Activated gamma-delta T cell treated with Interleukin-2 at 50 U/mL for 16 hours (primary cell): ENCODE measurements at regions not wholly inside any gene's neighbourhood (a gene's known extent, or its start where the extent isn't known, plus 50 kb on each side); places are given as distances from the start of the nearest gene placed in this dataset.

Experiments
- DNase-seq: peaks from one replicate; pipeline ENCODE4 v3.0.0-alpha.2; 2020

DNA sequence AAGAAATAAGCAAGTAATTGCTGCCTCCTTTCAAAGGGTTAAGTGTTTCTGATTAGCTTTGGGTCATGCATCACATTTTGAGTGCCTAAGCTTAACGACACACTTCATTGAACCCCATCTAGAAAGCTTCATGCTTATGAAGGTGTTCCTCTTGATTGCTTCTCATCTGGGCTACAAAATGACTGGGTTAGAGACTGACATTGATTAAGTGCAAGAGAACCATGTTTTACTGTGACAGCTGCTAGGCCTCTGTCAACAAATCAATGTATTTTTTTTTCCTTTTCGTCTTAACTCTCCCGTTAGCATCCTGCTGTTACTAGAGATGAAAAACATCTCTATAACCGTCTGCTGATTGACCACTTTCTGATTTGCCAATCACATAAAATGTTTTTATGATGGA lies 725.0 kb downstream of the TLE1 start:
- DNase-seq = no peak

DNA sequence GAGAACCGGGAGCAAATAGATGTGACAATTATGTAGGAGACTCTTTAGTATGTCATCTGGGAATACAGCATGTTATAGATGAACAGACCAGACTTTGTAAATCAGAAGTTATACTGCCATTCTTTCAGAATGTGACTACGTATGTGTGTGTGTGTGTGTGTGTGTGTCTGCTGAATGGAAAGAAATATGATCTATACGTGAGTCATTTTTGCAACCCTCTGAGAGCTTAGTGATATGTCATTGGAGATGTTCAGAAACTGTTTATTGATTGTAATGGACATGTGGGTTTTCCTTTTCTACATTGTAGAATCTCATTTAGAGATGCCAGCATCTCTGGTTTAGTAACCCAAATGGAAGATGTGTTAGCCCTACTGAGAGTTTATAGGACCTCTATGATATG lies 731.5 kb downstream of the TLE1 start:
- DNase-seq = no peak

DNA sequence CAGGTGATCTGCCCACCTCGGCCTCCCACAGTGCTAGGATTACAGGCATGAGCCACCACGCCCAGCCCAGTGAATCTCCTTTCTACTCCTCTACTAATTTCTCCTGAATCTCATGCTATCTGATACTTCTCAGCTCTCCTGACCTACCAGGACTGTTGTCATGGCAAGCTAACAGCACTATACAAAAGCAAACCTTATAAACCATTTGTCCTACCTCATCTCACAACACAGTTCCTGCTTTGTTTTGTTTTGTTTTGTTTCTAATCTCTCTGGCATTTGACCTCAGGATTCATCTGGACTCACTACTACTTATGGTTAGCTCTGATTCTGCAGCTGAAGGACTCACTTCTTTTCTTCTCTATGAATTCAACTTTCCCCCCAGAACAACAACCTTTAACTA lies 734.8 kb downstream of the TLE1 start:
- DNase-seq = no peak

DNA sequence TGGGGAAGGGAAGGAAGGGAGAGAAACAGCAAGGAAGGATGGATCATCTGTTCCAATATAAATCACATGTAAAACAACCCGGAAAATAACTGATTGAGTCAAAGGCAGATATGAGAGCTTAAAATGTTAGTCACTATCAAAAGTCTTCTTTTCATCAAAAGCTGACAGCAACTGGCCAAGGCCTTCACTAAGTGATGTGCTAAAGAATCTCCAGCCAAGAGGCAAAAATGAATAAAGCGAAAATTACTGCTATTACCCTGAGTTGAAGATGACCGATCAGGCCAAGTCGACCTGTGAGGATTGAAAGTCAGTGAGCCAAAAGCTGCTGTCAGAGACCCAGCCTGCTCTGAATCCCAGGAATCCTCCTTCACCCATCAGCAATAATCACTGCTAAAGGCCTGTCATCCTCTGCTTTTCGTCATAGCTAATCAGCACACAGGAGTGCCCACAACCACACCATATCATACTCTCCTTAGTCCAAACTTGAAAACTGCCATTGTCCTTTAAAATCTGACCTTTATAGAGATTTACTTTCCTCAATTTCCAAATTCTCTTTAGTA lies 736.9 kb downstream of the TLE1 start:
- no peak for DNase-seq

- DNase-seq = no peak
Observed at GRCh38 chr9:80951675-80952074, 737.7 kb downstream of the TLE1 start.

GRCh38 chr9:80948876-80949275 lies 740.5 kb downstream of the TLE1 start:
- no peak for DNase-seq

DNA sequence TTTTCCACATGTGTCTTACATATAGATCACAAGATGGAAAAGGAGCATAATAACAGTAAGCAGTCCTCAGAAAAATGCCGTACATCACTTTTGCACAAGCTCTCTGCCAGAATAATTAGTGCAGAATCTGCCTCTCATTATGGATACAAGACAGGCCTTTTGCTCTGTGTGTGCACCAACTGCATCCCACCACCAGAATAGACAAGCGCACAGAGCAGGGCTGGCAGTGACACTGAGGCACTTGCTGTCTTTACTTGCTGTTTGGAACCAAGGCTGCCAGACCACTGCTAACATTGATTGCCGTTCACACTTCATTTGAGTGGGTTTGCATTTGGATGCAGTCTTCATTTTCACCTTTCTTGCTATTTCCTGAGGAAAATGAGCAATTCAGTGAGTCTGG lies 741.3 kb downstream of the TLE1 start:
- DNase-seq = no peak

- no peak for DNase-seq
Observed at GRCh38 chr9:80946496-80947170, 742.7 kb downstream of the TLE1 start.

DNA sequence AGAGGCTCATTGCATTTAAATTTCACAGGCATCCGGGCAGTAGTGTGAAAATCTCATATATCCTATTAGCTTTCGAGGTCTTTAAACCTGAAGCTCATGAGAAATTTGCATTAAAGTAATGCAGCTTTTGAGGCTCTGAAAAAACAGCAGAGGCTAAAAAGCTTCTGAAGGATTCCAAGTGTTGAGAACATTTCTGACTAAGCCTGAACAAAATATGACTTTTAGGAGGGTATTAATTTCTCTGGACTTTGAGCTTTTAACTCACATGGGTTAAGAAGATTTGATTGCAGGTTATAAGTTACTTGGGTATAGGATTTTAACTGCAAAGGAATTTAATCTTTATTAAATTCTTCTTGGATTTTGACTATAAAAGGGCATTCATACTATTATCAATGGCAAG lies 743.9 kb downstream of the TLE1 start:
- DNase-seq = no peak

DNA sequence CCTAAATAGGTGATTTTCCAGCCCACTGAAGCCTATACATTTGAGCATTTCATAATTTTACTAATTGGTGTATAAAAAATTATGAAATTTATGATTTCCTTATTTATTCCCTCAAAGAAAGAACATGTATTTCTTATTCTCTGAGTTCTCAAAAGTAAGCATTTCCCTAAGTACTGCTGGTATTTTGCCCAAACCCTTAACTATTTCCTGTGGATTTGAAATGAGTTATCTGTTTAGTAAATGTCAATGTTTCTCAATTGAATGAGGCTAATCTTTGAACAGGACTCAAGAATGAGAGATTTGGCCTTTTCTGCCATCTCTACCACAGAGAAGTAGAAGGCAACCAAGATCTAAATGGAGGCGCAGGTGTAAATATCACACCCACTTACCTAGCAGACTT lies 751.7 kb downstream of the TLE1 start:
- DNase-seq = no peak

- DNase-seq = no peak
Observed at GRCh38 chr9:80934095-80934494, 755.3 kb downstream of the TLE1 start.

- DNase-seq = no peak
Observed at GRCh38 chr9:80932947-80933780, 756.2 kb downstream of the TLE1 start.

DNA sequence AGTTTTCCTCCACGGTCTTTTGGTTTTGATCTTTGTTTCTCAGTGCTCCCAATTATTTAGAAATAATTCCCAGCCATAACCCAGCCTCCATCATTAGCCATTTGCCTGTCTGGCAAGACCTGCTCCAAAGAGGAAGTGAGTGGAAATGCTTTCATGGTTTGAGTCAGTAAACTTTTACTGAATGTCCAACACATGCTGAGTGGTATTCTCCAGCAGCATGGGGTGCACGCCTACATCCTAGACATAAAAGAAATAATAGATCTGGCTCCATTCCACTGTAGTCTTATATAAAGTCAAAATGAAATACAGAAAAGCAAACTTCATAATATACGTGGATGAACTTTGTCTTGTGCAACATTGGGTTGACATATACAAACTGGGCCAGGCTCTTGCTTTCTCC lies 757.2 kb downstream of the TLE1 start:
- no peak for DNase-seq

DNA sequence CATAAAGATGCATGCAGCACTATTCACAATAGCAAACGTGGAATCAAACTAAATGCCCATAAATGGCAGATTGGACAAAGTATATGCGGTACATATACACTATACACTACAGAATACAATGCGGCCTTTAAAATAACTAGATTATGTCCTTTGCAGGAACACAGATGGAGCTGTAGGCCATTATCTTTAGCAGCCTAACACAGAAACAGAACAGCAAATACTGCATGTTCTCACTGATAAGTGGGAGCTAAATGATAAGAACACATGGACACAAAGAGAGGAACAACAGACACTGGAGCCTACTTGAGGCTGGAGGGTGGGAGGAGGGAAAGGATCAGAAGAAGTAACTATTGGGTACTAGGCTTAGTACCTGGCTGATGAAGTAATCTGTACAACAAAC lies 758.2 kb downstream of the TLE1 start:
- DNase-seq = no peak

GRCh38 chr9:80928697-80929096 lies 760.6 kb downstream of the TLE1 start:
- no peak for DNase-seq

- DNase-seq = no peak
Observed at GRCh38 chr9:80926611-80927010, 762.7 kb downstream of the TLE1 start.

DNA sequence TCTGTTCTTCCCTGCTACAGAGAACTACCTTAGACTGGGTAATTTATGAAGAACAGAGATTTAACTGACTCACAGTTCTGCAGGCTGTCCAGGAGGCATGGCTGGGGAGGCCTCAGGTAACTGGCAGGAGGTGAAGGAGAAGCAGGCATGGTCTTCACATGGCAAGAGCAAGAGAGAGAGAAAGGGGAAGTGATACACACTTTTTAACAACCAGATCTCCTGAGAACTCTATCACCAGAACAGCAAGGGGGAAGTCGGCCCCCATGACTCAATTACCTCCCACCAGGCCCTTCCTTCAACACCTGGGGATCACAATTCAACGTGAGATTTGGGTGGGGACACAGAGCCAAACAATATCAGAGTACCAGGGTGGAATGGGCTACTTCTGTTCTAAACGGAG lies 766.8 kb downstream of the TLE1 start:
- no peak for DNase-seq

DNA sequence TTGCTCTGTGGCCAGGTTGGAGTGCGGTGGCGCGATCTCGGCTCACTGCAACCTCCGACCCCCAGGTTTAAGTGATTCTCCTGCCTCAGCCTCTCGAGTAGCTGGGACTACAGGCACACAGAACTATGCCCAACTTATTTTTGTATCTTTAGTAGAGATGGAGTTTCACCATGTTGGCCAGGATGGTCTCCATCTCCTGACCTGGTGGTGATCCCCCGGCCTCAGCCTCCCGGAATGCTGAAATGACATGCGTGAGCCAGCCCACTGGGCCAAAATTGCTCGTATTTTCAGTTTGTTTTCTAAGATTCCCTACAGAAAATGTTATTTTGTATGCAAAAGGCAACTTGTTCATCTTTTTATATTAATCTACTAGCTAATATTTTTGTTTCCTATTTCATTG lies 782.6 kb downstream of the TLE1 start:
- no peak for DNase-seq

DNA sequence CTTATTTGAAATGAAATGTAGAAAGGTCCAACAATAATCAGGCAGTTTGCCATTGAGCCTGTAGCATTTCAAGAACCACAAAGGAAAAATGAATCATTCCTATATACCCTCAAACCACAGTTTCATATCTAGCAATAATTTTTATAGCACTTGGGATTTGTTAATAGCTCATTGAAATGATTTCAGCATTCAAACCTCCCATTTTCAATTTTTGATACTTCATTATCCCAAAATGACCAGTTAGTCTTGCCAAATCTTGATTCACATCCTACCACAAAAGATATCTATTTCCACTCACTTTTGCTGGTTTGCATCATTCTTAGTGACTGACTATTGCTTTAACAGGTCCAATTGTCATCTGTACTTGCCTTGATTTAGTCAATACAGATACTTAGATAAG lies 790.1 kb downstream of the TLE1 start:
- no peak for DNase-seq

DNA sequence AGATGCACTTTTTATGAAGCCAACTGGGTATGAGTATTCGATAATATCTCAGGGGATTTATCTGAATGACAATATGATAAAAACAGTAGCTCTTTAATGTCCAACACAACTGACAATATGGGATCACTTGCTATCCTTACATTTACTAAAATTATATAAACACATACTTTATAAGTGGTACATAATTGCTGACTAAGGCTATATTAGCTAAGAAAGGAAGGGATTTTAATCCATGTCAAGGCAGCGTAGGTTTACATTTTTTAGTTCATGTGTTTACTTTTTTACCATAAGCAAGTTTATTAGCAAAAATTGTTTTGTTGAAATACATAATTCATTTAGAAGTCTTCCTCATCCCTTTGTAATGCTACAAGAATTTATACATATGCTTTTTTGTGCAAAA lies 796.2 kb downstream of the TLE1 start:
- DNase-seq = no peak

DNA sequence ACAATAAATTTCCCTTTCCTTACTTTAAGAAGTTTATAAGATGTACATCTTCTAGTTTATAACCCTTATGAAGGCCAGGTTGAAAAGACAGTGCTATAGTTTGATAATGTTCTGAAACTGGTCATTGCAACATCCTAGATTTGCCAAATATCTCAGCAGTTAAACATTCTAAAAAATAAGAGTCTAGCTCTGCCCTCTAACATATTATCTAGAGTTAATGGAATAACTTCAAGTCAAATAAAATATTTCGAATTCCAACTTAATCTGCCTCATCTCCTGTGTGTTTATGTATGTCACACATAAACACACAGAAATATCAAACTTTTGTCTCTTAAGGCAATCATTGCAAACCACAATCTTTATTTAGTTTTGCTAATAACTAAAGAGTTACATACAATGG lies 796.6 kb downstream of the TLE1 start:
- no peak for DNase-seq

GRCh38 chr9:80890124-80890523 lies 799.2 kb downstream of the TLE1 start:
- DNase-seq = no peak

GRCh38 chr9:80885894-80886293 lies 803.5 kb downstream of the TLE1 start:
- DNase-seq = no peak

- DNase-seq = no peak
Observed at GRCh38 chr9:80883826-80884579, 805.3 kb downstream of the TLE1 start.
